Activated CD4-positive, alpha-beta T cell treated with anti-CD3 and anti-CD28 coated beads, Interleukin-2, Interleukin-6, amounts not matched to agents 100 ng/mL and 50 ng/mL, durations not matched to agents 16 hours and 8 hours (primary cell): ENCODE measurements at regions not wholly inside any gene's neighbourhood (a gene's known extent, or its start where the extent isn't known, plus 50 kb on each side); places are given as distances from the start of the nearest gene placed in this dataset.
A peak's percentile ranks its signal among the peaks of the same experiment; 100 is the strongest.

Source experiments
- DNase-seq: peaks from one replicate; pipeline ENCODE4 v3.0.0-alpha.2; 2020

DNA sequence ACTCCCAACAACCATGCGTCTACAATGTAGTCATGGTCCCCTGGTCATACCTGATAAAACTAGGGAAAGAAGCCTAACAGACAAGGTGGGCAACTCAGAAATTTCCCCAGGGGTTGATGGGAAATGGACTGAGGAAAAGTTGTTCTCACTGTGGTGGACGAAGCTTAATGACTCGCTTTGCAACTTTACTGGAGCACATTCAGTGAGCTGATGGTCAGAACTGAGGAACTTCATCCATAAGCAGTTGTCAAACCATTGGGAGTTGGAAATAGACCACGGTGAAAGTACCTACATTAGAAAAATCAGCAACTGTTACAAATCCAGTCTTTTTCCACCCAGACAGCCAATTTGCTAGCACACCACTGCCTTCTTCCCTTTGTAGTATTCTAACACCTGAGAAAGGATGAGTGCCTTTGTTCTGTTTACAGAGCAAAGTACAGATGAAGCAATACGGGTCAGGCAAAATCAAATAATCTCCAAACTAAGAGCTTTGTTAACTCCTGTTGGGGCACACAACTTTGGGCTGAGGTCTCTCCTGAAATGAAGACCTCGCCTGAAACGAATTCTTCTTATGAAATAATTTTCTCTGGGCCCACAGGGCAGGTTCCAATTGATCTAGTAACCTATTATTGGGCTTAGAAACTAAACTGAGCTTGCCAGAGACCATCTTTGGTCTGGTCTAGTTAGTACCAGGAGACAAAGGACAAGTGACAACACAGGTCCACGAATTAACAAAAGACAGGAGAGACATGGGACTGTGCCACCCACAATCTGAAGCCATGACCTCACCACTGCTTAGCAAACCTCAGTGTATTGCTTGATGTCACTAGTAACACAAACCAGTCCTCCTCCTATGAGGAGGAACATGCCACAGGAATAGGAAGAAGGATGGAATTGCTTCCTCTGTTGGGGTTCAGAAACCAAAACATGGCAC is 58.9 kb upstream of the NFKB1 start:
- DNase-seq: no peak

GRCh38 chr4:102444752-102445151 is 56.4 kb upstream of the NFKB1 start:
- DNase-seq: no peak

GRCh38 chr4:102445213-102445612 is 55.9 kb upstream of the NFKB1 start:
- no peak for DNase-seq

DNA sequence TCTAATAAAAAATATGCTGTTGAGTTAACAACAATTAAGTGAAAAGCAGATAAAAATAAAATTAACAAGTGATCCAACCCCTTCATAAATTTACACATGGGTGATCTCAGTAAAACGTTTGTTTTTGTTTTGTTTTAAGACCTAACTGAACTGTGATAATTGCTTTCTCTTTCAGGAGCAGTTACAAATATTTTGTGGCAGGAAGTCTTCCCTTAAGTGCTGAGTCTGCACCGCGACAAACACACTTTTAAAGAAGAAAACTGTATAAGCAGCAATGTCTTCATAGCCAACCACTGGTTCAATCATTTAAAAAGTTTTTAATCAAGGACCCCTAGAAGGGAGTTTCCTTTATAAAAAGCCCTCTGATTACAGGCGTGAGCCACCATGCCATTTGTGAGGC is 53.7 kb upstream of the NFKB1 start:
- peak; percentile 10 for DNase-seq

DNA sequence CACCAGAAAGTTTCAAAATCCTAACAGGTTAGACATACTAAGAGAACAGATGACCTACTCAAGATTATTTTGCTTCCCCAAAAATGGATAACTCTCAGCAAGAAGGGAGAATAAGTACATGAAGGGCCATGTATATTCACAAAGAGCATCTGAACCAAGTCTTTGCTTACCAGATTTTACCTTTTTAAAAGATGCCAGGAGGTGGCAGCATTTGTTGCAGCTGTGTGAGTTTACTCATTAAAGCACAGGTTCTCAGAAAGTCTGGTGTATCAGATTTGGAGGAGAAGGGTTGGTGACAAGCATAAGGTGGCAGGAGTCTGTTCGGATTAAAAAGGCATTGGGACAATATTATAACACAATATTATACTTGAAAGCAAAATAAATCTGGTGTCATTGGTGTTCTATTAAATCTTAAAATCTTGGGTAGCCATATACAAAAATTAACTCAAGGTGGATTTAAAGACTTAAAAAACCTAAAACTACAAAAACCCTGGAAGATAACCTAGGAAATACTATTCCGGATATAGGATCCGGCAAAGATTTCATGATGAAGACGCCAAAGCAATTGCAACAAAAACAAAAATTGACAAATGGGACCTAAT is 51.3 kb upstream of the NFKB1 start:
- peak; percentile 70 for DNase-seq

DNA sequence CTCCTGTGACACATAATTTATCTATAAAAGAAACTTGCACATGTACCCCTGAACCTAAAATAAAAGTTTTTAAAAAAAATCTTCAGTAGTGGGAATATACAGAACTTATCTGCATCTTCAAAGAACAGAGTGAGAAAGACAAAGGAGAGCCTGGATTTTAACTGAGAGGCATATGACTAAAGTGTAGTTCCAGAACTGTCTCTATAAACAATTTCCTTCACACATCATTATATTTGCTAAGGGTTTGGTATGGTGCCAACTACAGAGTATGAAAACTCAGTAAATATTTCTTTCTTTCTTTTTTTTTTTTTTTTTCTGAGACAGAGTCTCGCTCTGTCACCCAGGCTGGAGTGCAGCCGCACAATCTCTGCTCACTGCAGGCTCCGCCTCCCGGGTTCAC is 49.9 kb upstream of the NFKB1 start:
- DNase-seq: no peak
